ENCODE measurements at regions not wholly inside any gene's neighbourhood (a gene's known extent, or its start where the extent isn't known, plus 50 kb on each side); places are given as distances from the start of the nearest gene placed in this dataset.

GRCh38 chr21:29406385-29406784 lies 107.7 kb downstream of the BACH1 start (continued):
- TF ChIP-seq REST (IDR thresholded peaks at IDR 0.05; ENCODE audit: borderline replicate concordance): no peak
- no peak for TF ChIP-seq REST (CRISPR knock-in tag; IDR thresholded peaks at IDR 0.05; ENCODE audit: low read depth)
- no peak for TF ChIP-seq DMBX1 (CRISPR knock-in tag; IDR thresholded peaks at IDR 0.05; ENCODE audit: borderline replicate concordance)
- no peak for TF ChIP-seq RBM14 (IDR thresholded peaks at IDR 0.05; ENCODE audit: borderline replicate concordance, insufficient read depth, low read depth, low read length)
- no peak for TF ChIP-seq MAFK (IDR thresholded peaks at IDR 0.05; ENCODE audit: low read length)
- TF ChIP-seq OTX1 (CRISPR knock-in tag; IDR thresholded peaks at IDR 0.05): no peak
- TF ChIP-seq CHD2 (IDR thresholded peaks at IDR 0.05; ENCODE audit: low read depth, low read length): no peak
- no peak for TF ChIP-seq NUFIP1 (IDR thresholded peaks at IDR 0.05; ENCODE audit: partially characterized antibody)
- TF ChIP-seq HSF4 (CRISPR knock-in tag; IDR thresholded peaks at IDR 0.05; ENCODE audit: borderline replicate concordance): no peak
- no peak for TF ChIP-seq SETDB1 (IDR thresholded peaks at IDR 0.05; ENCODE audit: low read length)
- TF ChIP-seq MTA1 (IDR thresholded peaks at IDR 0.05; ENCODE audit: borderline replicate concordance): 0 out of 2 replicates have a peak, but pooled peaks have one; percentile 23
- no peak for TF ChIP-seq NCOA6 (IDR thresholded peaks at IDR 0.05)
- no peak for TF ChIP-seq THRB (CRISPR knock-in tag; conservative IDR thresholded peaks at IDR 0.05)
- TF ChIP-seq COPS2 (conservative IDR thresholded peaks at IDR 0.05): no peak
- no peak for TF ChIP-seq AFF4 (CRISPR knock-in tag; IDR thresholded peaks at IDR 0.05)
- TF ChIP-seq PTTG1 (tag; IDR thresholded peaks at IDR 0.05; ENCODE audit: low read depth): no peak
- TF ChIP-seq C11orf30 (IDR thresholded peaks at IDR 0.05; ENCODE audit: low read depth): peak; percentile 71
- TF ChIP-seq TCFL5 (CRISPR knock-in tag; conservative IDR thresholded peaks at IDR 0.05): no peak
- no peak for TF ChIP-seq ZNF830 (CRISPR knock-in tag; IDR thresholded peaks at IDR 0.05)
